Mesothelial cell of epicardium (in vitro differentiated cells): ENCODE measurements at regions not wholly inside any gene's neighbourhood (a gene's known extent, or its start where the extent isn't known, plus 50 kb on each side); places are given as distances from the start of the nearest gene placed in this dataset.

Experiments
- DNase-seq, 2 experiments: peaks; one replicate each; pipeline ENCODE4 v3.0.0; 2021; ENCODE audit warnings: low spot score in 2 of 2; ENCODE audit not compliant: unreplicated experiment in 2 of 2
- H3K27ac Mint-ChIP-seq: 2 replicates; pipeline ENCODE4 v1.8.0; 2021; ENCODE audit warnings: mixed read lengths
- H3K27me3 Mint-ChIP-seq: 2 replicates; pipeline ENCODE4 v1.8.0; 2021; ENCODE audit warnings: low read depth, mixed read lengths
- H3K36me3 Mint-ChIP-seq: 2 replicates; pipeline ENCODE4 v1.8.0; 2021; ENCODE audit warnings: mixed read lengths
- H3K4me1 Mint-ChIP-seq: 2 replicates; pipeline ENCODE4 v1.8.0; 2021; ENCODE audit warnings: mixed read lengths
- H3K4me3 Mint-ChIP-seq: 2 replicates; pipeline ENCODE4 v1.8.0; 2021; ENCODE audit warnings: mild to moderate bottlenecking, moderate library complexity, mixed read lengths
- H3K9me3 Mint-ChIP-seq: 2 replicates; pipeline ENCODE4 v1.8.0; 2021; ENCODE audit warnings: mixed read lengths
- TF ChIP-seq, protein P1 (sequence below): fragments of 200-600 bp; sonication (generic); IDR thresholded peaks from one replicate; pipeline ENCODE4 v1.5.0; 2021; ENCODE audit warnings: antibody characterized with exemption; ENCODE audit not compliant: unreplicated experiment

DNA sequence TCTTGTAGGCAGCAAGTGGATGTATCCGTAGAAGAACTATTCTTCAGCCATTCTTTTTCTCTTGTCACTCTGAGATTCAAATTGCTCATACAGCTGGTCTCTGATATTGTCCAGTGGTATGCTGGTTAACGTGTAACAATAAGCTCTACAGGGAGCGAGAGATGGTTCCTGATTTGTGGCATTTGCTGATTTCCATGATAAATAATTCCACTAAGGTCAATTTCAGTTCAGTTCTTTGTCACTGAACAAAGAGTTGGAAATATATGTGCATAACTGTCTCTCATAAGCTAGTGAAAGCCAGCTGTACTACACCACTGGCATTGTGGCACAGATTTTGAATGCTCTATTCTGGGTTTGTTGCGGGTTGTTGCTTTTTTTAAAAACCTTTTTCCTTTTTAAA lies 131.7 kb downstream of the MTHFS start:
- H3K9me3 Mint-ChIP-seq = peaks cover 38% of the 10 kb centered on the region
- H3K4me3 Mint-ChIP-seq = no peak overlapping the region
- TF ChIP-seq, protein P1, sequence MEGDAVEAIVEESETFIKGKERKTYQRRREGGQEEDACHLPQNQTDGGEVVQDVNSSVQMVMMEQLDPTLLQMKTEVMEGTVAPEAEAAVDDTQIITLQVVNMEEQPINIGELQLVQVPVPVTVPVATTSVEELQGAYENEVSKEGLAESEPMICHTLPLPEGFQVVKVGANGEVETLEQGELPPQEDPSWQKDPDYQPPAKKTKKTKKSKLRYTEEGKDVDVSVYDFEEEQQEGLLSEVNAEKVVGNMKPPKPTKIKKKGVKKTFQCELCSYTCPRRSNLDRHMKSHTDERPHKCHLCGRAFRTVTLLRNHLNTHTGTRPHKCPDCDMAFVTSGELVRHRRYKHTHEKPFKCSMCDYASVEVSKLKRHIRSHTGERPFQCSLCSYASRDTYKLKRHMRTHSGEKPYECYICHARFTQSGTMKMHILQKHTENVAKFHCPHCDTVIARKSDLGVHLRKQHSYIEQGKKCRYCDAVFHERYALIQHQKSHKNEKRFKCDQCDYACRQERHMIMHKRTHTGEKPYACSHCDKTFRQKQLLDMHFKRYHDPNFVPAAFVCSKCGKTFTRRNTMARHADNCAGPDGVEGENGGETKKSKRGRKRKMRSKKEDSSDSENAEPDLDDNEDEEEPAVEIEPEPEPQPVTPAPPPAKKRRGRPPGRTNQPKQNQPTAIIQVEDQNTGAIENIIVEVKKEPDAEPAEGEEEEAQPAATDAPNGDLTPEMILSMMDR = no peak
- no peaks in the 10 kb centered on the region for H3K36me3 Mint-ChIP-seq
- peaks cover 12% of the 10 kb centered on the region for H3K27me3 Mint-ChIP-seq
- H3K27ac Mint-ChIP-seq = no peak overlapping the region
- H3K4me1 Mint-ChIP-seq = no peaks in the 10 kb centered on the region
- no peak for DNase-seq

DNA sequence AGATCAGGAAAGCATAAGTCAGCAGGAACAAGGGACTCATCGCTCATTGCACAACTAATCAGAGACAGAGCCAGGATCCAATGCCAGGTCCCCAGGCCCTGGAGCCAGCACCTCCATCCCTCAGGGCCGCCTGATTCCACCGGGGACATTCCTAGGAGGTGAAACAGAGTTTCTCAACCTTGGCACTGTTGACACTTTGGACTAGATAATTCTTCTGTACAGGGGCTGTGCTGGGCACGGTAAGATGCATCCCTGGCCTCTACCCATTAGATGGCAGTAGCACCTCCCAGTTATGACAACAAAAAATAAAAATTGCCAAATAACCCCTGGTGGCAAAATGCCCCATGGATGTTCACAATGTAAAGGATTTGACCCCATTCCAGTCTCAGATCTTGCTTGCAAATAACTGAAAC lies 127.7 kb downstream of the MTHFS start:
- TF ChIP-seq, protein P1 = no peak
- no peak for DNase-seq
- H3K4me1 Mint-ChIP-seq = no peaks in the 10 kb centered on the region
- peaks cover 18% of the 10 kb centered on the region for H3K9me3 Mint-ChIP-seq
- peaks cover 20% of the 10 kb centered on the region for H3K27me3 Mint-ChIP-seq
- no peak overlapping the region for H3K27ac Mint-ChIP-seq
- H3K4me3 Mint-ChIP-seq = no peak overlapping the region
- H3K36me3 Mint-ChIP-seq = no peaks in the 10 kb centered on the region

DNA sequence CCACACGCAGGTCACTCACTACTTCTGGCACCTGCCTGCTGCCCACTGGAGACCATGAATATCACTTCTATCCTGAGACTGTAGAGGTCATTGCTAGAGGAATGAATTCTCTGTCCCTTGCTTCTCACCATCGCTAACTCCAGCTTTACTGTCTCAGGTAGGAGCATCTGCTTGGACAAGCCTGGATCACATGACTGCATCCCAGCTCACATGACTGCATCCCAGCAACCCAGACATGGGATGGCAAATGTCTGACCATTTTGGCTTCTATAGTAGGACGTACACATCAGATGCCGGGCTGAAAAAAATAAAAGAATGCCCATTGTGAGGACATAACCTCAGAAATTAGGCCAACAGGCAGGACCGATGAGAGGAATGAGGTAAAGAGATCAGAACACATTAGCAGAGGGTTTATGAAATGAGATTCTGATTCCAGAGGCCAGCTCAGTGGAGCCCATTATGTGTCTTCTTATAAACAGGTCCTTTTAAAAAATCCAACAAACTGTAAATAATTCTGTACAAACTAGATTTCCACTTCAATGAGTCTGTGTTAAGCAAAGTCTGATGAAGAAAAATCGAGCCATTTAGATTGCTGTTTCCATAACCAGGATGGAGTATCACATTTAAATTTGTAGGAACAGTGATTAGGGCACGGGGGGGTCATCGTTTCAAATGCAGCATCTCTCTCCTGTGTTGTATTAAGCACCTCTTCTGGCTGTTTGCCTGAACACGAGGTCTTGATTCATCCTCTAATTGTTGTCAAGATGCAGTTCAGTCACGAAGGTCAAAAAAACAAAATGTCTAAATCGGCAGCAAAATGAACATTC lies 126.7 kb downstream of the MTHFS start:
- Mint-ChIP-seq H3K36me3 (no peaks in the 10 kb centered on the region), H3K4me3 (no peak overlapping the region), H3K27ac (no peak overlapping the region), H3K4me1 (no peaks in the 10 kb centered on the region), H3K9me3 (peaks cover 7% of the 10 kb centered on the region), H3K27me3 (peaks cover 17% of the 10 kb centered on the region)
- TF ChIP-seq, protein P1 = no peak
- DNase-seq = no peak

DNA sequence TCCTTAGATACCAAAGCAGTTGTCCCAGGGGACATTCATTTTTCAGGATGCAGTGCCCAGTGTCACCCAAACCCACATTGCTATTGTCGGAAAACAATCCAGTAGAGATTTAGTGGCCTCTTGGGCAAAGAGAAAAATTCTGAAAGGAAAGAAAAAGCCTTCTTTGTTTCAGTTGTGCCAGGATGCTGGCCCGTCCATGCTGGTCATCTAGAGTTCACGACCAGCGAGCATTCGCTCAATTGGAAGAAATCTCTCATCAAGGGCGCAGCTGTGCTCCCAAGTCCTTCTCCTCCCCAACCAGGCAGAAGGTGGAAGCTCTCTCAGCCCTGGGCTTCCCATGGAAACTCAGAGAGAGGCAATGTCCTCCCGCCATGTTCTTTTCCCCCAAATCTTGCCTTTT lies 123.7 kb downstream of the MTHFS start:
- H3K27me3 Mint-ChIP-seq = peaks cover 18% of the 10 kb centered on the region
- H3K9me3 Mint-ChIP-seq = no peaks in the 10 kb centered on the region
- DNase-seq = no peak
- H3K4me3 Mint-ChIP-seq = no peak overlapping the region
- no peak overlapping the region for H3K27ac Mint-ChIP-seq
- TF ChIP-seq, protein P1 = no peak
- no peaks in the 10 kb centered on the region for H3K36me3 Mint-ChIP-seq
- H3K4me1 Mint-ChIP-seq = no peaks in the 10 kb centered on the region

DNA sequence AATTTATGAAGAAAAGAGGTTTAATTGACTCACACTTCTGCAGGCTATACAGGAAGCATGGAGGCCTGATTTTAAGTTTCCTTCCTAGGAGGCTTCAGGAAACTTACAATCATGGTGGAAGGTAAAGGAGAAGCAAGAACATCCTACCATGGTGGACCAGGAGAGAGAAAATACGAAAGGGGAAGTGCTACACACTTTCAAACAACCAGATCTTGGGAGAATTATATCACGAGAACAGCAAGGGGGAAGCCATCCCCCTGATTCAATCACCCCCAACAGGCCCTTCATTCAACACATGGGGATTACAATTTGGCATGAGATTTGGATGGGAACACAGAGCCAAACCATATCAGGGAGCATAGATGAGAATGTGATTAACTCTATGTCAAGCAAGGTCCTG lies 121.0 kb downstream of the MTHFS start:
- H3K4me1 Mint-ChIP-seq = no peaks in the 10 kb centered on the region
- H3K36me3 Mint-ChIP-seq = no peaks in the 10 kb centered on the region
- no peak for DNase-seq
- H3K9me3 Mint-ChIP-seq = no peaks in the 10 kb centered on the region
- peaks cover 18% of the 10 kb centered on the region for H3K27me3 Mint-ChIP-seq
- TF ChIP-seq, protein P1 = no peak
- no peak overlapping the region for H3K27ac Mint-ChIP-seq
- H3K4me3 Mint-ChIP-seq = no peak overlapping the region
